WTC11 (cell line): ENCODE measurements at regions not wholly inside any gene's neighbourhood (a gene's known extent, or its start where the extent isn't known, plus 50 kb on each side); places are given as distances from the start of the nearest gene placed in this dataset.

Experiments
- ATAC-seq: fragments of 200-7000 bp; cut with Tn5 transposase; 2 replicates; pipeline ENCODE4 v1.10.0; 2021; ENCODE audit warnings: mild to moderate bottlenecking, moderate library complexity
- CTCF ChIA-PET: fragments of 300-600 bp; sonication (Branson Sonifier 250); formaldehyde crosslinking; loops from one replicate; lab custom pipeline; 2021; ENCODE audit warnings: antibody characterized with exemption; lab: Charles Lee
- POLR2A ChIA-PET: fragments of 350-600 bp; sonication (Branson Sonifier 250); formaldehyde crosslinking; loops from one replicate; lab custom pipeline; 2021; ENCODE audit warnings: antibody characterized with exemption; lab: Charles Lee
- DNase-seq: peaks from one replicate; pipeline ENCODE4 v3.0.0; 2021; ENCODE audit warnings: low spot score
- H3K27ac Mint-ChIP-seq: 2 replicates; pipeline ENCODE4 v1.8.0; 2021; ENCODE audit warnings: mixed read lengths
- H3K27me3 Mint-ChIP-seq: 2 replicates; pipeline ENCODE4 v1.8.0; 2021; ENCODE audit warnings: low read depth, mild to moderate bottlenecking, moderate library complexity, mixed read lengths
- H3K36me3 Mint-ChIP-seq: 2 replicates; pipeline ENCODE4 v1.8.0; 2021; ENCODE audit warnings: mixed read lengths
- H3K4me1 Mint-ChIP-seq: 2 replicates; pipeline ENCODE4 v1.8.0; 2022; ENCODE audit warnings: mixed read lengths
- H3K4me3 Mint-ChIP-seq: 2 replicates; pipeline ENCODE4 v1.8.0; 2021; ENCODE audit warnings: mild to moderate bottlenecking, moderate library complexity, mixed read lengths
- H3K9me3 Mint-ChIP-seq: 2 replicates; pipeline ENCODE4 v1.8.0; 2021; ENCODE audit warnings: mixed read lengths
- CREB1 ChIP-seq: sonication (generic); formaldehyde crosslinking; IDR thresholded peaks from 2 replicates; pipeline ENCODE4 v1.8.0; 2023; ENCODE audit warnings: mild to moderate bottlenecking, missing genetic modification reagents
- E2F5 ChIP-seq: sonication (generic); formaldehyde crosslinking; IDR thresholded peaks from 2 replicates; pipeline ENCODE4 v1.8.1; 2022; ENCODE audit warnings: mild to moderate bottlenecking, moderate library complexity, missing genetic modification reagents
- EMX1 ChIP-seq: fragments of 250-450 bp; sonication (Bioruptor Pico); IDR thresholded peaks from 2 replicates; pipeline ENCODE4 v1.8.0; 2021; ENCODE audit warnings: mild to moderate bottlenecking
- FOXP1 ChIP-seq: sonication (generic); formaldehyde crosslinking; IDR thresholded peaks from 2 replicates; pipeline ENCODE4 v1.8.0; 2022; ENCODE audit warnings: missing genetic modification reagents, mild to moderate bottlenecking, moderate library complexity, borderline replicate concordance
- JUN ChIP-seq: sonication (generic); formaldehyde crosslinking; IDR thresholded peaks from 2 replicates; pipeline ENCODE4 v1.8.0; 2023; ENCODE audit warnings: mild to moderate bottlenecking, missing genetic modification reagents
- KAT7 ChIP-seq: sonication (generic); formaldehyde crosslinking; IDR thresholded peaks from 2 replicates; pipeline ENCODE4 v1.8.1; 2023; ENCODE audit warnings: missing genetic modification reagents, mild to moderate bottlenecking, borderline replicate concordance
- MLX ChIP-seq: sonication (generic); formaldehyde crosslinking; IDR thresholded peaks from 2 replicates; pipeline ENCODE4 v1.8.1; 2023; ENCODE audit warnings: mild to moderate bottlenecking, missing genetic modification reagents, moderate library complexity
- NFATC4 ChIP-seq: fragments of 250-450 bp; sonication (Bioruptor Pico); IDR thresholded peaks from 2 replicates; pipeline ENCODE4 v1.9.0; 2021; ENCODE audit warnings: mild to moderate bottlenecking
- NR1H2 ChIP-seq: sonication (generic); formaldehyde crosslinking; IDR thresholded peaks from 2 replicates; pipeline ENCODE4 v1.9.0; 2021; ENCODE audit warnings: mild to moderate bottlenecking, moderate library complexity, missing genetic modification reagents
- SOX15 ChIP-seq: fragments of 250-450 bp; sonication (Bioruptor Pico); IDR thresholded peaks from 2 replicates; pipeline ENCODE4 v1.9.0; 2021; ENCODE audit warnings: mild to moderate bottlenecking
- TEAD1 ChIP-seq: sonication (generic); formaldehyde crosslinking; IDR thresholded peaks from 2 replicates; pipeline ENCODE4 v1.8.0; 2022; ENCODE audit warnings: mild to moderate bottlenecking, missing genetic modification reagents
- TP53 ChIP-seq: sonication (generic); formaldehyde crosslinking; IDR thresholded peaks from 2 replicates; pipeline ENCODE4 v1.8.1; 2023; ENCODE audit warnings: mild to moderate bottlenecking, missing genetic modification reagents
- ZNF232 ChIP-seq: sonication (generic); formaldehyde crosslinking; IDR thresholded peaks from 2 replicates; pipeline ENCODE4 v1.8.0; 2022; ENCODE audit warnings: mild to moderate bottlenecking, missing genetic modification reagents
- ZNF263 ChIP-seq: sonication (generic); formaldehyde crosslinking; IDR thresholded peaks from 2 replicates; pipeline ENCODE4 v1.8.1; 2022; ENCODE audit warnings: low read depth, mild to moderate bottlenecking, moderate library complexity, missing genetic modification reagents
- ZNF396 ChIP-seq: fragments of 250-450 bp; sonication (Bioruptor Pico); IDR thresholded peaks from 2 replicates; pipeline ENCODE4 v1.8.0; 2021; ENCODE audit warnings: mild to moderate bottlenecking, moderate library complexity, borderline replicate concordance
- ZNF416 ChIP-seq: fragments of 250-450 bp; sonication (Bioruptor Pico); IDR thresholded peaks from 2 replicates; pipeline ENCODE4 v1.9.0; 2021; ENCODE audit warnings: mild to moderate bottlenecking, inconsistent platforms
- ZNF512 ChIP-seq: sonication (generic); formaldehyde crosslinking; IDR thresholded peaks from 2 replicates; pipeline ENCODE4 v1.8.1; 2022; ENCODE audit warnings: missing genetic modification reagents, borderline replicate concordance
- TF ChIP-seq, protein P1 (sequence below): sonication (generic); formaldehyde crosslinking; IDR thresholded peaks from 2 replicates; pipeline ENCODE4 v1.8.0; 2022; ENCODE audit warnings: mild to moderate bottlenecking, missing genetic modification reagents
- TF ChIP-seq, protein P2 (sequence below): fragments of 200-600 bp; IDR thresholded peaks from 2 replicates; pipeline ENCODE4 v1.8.0; 2022; ENCODE audit warnings: antibody characterized with exemption
- TF ChIP-seq, protein P3 (sequence below): sonication (generic); formaldehyde crosslinking; IDR thresholded peaks from 2 replicates; pipeline ENCODE4 v1.8.0; 2023; ENCODE audit warnings: missing genetic modification reagents
- TF ChIP-seq, protein P4 (sequence below): fragments of 250-450 bp; sonication (Bioruptor Pico); IDR thresholded peaks from 2 replicates; pipeline ENCODE4 v2.1.2; 2022; ENCODE audit warnings: mild to moderate bottlenecking, moderate library complexity

DNA sequence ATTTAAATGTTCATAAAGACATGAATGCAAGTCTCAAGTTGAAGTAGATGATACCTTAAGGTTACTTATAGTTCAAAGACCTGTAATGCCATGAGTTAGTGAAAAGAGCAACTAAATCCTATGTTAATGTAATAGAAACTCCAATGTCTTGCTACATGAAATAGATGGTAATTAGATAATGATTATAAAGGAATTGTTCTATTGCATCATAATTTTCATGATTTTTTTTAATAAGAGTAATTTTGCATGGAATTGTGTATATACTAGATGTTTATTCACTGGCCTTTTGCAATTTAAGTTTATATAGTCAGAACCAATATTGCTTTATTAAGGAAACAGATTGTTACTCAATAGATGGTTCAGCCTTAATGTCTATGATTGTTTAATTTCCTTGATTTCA, 115.5 kb upstream of the SYT10 start (continued):
- TF ChIP-seq EMX1 (CRISPR knock-in tag) (no peak), ZNF232 (no peak), TEAD1 (CRISPR knock-in tag) (no peak), MLX (CRISPR knock-in tag) (no peak), ZNF396 (CRISPR knock-in tag) (no peak), NFATC4 (CRISPR knock-in tag) (no peak), JUN (CRISPR knock-in tag) (no peak), NR1H2 (no peak), SOX15 (CRISPR knock-in tag) (no peak)
- TF ChIP-seq, protein P1, sequence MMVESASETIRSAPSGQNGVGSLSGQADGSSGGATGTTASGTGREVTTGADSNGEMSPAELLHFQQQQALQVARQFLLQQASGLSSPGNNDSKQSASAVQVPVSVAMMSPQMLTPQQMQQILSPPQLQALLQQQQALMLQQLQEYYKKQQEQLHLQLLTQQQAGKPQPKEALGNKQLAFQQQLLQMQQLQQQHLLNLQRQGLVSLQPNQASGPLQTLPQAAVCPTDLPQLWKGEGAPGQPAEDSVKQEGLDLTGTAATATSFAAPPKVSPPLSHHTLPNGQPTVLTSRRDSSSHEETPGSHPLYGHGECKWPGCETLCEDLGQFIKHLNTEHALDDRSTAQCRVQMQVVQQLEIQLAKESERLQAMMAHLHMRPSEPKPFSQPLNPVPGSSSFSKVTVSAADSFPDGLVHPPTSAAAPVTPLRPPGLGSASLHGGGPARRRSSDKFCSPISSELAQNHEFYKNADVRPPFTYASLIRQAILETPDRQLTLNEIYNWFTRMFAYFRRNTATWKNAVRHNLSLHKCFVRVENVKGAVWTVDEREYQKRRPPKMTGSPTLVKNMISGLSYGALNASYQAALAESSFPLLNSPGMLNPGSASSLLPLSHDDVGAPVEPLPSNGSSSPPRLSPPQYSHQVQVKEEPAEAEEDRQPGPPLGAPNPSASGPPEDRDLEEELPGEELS (CRISPR knock-in tag): no peak

GRCh38 chr12:33560653-33561208, 121.1 kb upstream of the SYT10 start:
- no peak for DNase-seq
- CTCF ChIA-PET: no interaction called here
- H3K36me3 Mint-ChIP-seq: peaks cover 21% of the 10 kb centered on the region
- ATAC-seq: peak; percentile 87
- H3K27ac Mint-ChIP-seq: peak overlapping the region; percentile 64
- no peak overlapping the region for H3K4me3 Mint-ChIP-seq
- TF ChIP-seq TP53 (CRISPR knock-in tag): no peak
- TF ChIP-seq, protein P2, sequence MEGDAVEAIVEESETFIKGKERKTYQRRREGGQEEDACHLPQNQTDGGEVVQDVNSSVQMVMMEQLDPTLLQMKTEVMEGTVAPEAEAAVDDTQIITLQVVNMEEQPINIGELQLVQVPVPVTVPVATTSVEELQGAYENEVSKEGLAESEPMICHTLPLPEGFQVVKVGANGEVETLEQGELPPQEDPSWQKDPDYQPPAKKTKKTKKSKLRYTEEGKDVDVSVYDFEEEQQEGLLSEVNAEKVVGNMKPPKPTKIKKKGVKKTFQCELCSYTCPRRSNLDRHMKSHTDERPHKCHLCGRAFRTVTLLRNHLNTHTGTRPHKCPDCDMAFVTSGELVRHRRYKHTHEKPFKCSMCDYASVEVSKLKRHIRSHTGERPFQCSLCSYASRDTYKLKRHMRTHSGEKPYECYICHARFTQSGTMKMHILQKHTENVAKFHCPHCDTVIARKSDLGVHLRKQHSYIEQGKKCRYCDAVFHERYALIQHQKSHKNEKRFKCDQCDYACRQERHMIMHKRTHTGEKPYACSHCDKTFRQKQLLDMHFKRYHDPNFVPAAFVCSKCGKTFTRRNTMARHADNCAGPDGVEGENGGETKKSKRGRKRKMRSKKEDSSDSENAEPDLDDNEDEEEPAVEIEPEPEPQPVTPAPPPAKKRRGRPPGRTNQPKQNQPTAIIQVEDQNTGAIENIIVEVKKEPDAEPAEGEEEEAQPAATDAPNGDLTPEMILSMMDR: no peak
- no peak for TF ChIP-seq ZNF512
- TF ChIP-seq KAT7: no peak
- no peak for TF ChIP-seq CREB1 (CRISPR knock-in tag)
- TF ChIP-seq FOXP1: no peak
- TF ChIP-seq, protein P3, sequence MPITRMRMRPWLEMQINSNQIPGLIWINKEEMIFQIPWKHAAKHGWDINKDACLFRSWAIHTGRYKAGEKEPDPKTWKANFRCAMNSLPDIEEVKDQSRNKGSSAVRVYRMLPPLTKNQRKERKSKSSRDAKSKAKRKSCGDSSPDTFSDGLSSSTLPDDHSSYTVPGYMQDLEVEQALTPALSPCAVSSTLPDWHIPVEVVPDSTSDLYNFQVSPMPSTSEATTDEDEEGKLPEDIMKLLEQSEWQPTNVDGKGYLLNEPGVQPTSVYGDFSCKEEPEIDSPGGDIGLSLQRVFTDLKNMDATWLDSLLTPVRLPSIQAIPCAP (CRISPR knock-in tag): no peak
- no peak for TF ChIP-seq E2F5
- TF ChIP-seq ZNF416 (CRISPR knock-in tag): no peak
- TF ChIP-seq ZNF263 (CRISPR knock-in tag): no peak
- no peak for TF ChIP-seq NFATC4 (CRISPR knock-in tag)
- TF ChIP-seq, protein P4, sequence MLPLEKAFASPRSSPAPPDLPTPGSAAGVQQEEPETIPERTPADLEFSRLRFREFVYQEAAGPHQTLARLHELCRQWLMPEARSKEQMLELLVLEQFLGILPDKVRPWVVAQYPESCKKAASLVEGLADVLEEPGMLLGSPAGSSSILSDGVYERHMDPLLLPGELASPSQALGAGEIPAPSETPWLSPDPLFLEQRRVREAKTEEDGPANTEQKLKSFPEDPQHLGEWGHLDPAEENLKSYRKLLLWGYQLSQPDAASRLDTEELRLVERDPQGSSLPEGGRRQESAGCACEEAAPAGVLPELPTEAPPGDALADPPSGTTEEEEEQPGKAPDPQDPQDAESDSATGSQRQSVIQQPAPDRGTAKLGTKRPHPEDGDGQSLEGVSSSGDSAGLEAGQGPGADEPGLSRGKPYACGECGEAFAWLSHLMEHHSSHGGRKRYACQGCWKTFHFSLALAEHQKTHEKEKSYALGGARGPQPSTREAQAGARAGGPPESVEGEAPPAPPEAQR (CRISPR knock-in tag): no peak
- H3K4me1 Mint-ChIP-seq: peaks cover 39% of the 10 kb centered on the region
- H3K9me3 Mint-ChIP-seq: peaks cover 40% of the 10 kb centered on the region
- no peaks in the 10 kb centered on the region for H3K27me3 Mint-ChIP-seq
- POLR2A ChIA-PET: no interaction called here
